Loucy (cell line): ENCODE measurements at regions not wholly inside any gene's neighbourhood (a gene's known extent, or its start where the extent isn't known, plus 50 kb on each side); places are given as distances from the start of the nearest gene placed in this dataset.

Experiments used
- H2AFZ ChIP-seq: fragments of 200-600 bp; sonication (generic); 2 replicates; pipeline ENCODE4 v1.6.0; 2016; ENCODE audit warnings: antibody characterized with exemption, mild to moderate bottlenecking, low read length, moderate library complexity
- H3F3A ChIP-seq: fragments of 200-600 bp; 2 replicates; pipeline ENCODE4 v1.6.0; 2016; ENCODE audit warnings: antibody characterized with exemption, low read depth, mild to moderate bottlenecking
- H3K27me3 ChIP-seq: fragments of 200-600 bp; sonication (generic); 2 replicates; pipeline ENCODE4 v1.6.1; 2014; ENCODE audit warnings: low read length, mild to moderate bottlenecking; ENCODE audit not compliant: insufficient read depth, poor library complexity, severe bottlenecking
- H3K36me3 ChIP-seq: fragments of 200-600 bp; sonication (generic); 2 replicates; pipeline ENCODE4 v1.6.1; 2016; ENCODE audit warnings: low read length; ENCODE audit not compliant: insufficient read depth
- H3K4me1 ChIP-seq: fragments of 200-600 bp; sonication (generic); 2 replicates; pipeline ENCODE4 v1.5.1; 2014; ENCODE audit warnings: low read length, mild to moderate bottlenecking; ENCODE audit not compliant: insufficient read depth, poor library complexity, severe bottlenecking
- H3K4me2 ChIP-seq: fragments of 200-600 bp; sonication (generic); 2 replicates; pipeline ENCODE4 v1.6.0; 2014; ENCODE audit warnings: antibody characterized with exemption, low read length, low read depth, mild to moderate bottlenecking; ENCODE audit not compliant: poor library complexity, severe bottlenecking
- H3K4me3 ChIP-seq: fragments of 200-600 bp; sonication (generic); 2 replicates; pipeline ENCODE4 v1.5.1; 2014; ENCODE audit warnings: low read length, mild to moderate bottlenecking, mixed read lengths; ENCODE audit not compliant: poor library complexity, severe bottlenecking
- H3K79me2 ChIP-seq: fragments of 200-600 bp; sonication (generic); 2 replicates; pipeline ENCODE4 v1.6.1; 2014; ENCODE audit warnings: low read length; ENCODE audit not compliant: insufficient read depth
- H3K9ac ChIP-seq: fragments of 200-600 bp; sonication (generic); 2 replicates; pipeline ENCODE4 v1.6.0; 2014; ENCODE audit warnings: mild to moderate bottlenecking, low read depth, low read length, moderate library complexity; ENCODE audit not compliant: poor library complexity, severe bottlenecking
- H3K9me2 ChIP-seq: fragments of 200-600 bp; sonication (generic); replicated peaks from 2 replicates; pipeline ENCODE4 v1.6.1; 2016; ENCODE audit warnings: low read depth, low read length, mixed read lengths
- H3K9me3 ChIP-seq: fragments of 200-600 bp; sonication (generic); 2 replicates; pipeline ENCODE4 v1.6.1; 2014; ENCODE audit warnings: mild to moderate bottlenecking, antibody characterized with exemption, low read length, low read depth; ENCODE audit not compliant: insufficient read depth
- H4K20me1 ChIP-seq: fragments of 200-600 bp; sonication (generic); 2 replicates; pipeline ENCODE4 v1.6.0; 2014; ENCODE audit warnings: antibody characterized with exemption, low read length, mild to moderate bottlenecking; ENCODE audit not compliant: insufficient read depth, poor library complexity, severe bottlenecking
- CTCF ChIP-seq: fragments of 200-600 bp; sonication (generic); conservative IDR thresholded peaks from 2 replicates; pipeline ENCODE4 v1.5.1; 2014; ENCODE audit warnings: mild to moderate bottlenecking, antibody characterized with exemption, low read length
- EZH2phosphoT487 ChIP-seq: fragments of 200-600 bp; IDR thresholded peaks from 2 replicates; pipeline ENCODE4 v1.6.1; 2018; ENCODE audit warnings: antibody characterized with exemption, mild to moderate bottlenecking, moderate library complexity, borderline replicate concordance

- H3K4me1 ChIP-seq = no peaks in the 10 kb centered on the region
- H3K9me2 ChIP-seq = no peaks in the 10 kb centered on the region
- no peak overlapping the region for H3K4me2 ChIP-seq
- H3K9me3 ChIP-seq = 0 out of 2 replicates have a peak, but pooled peaks cover 4% of the 10 kb centered on the region
- H3F3A ChIP-seq = no peaks in the 10 kb centered on the region
- TF ChIP-seq EZH2phosphoT487 (no peak), CTCF (no peak)
- H3K79me2 ChIP-seq = no peaks in the 10 kb centered on the region
- H3K4me3 ChIP-seq = no peak overlapping the region
- H3K27me3 ChIP-seq = no peaks in the 10 kb centered on the region
- H2AFZ ChIP-seq = no peak overlapping the region
- H3K9ac ChIP-seq = no peak overlapping the region
- H4K20me1 ChIP-seq = no peaks in the 10 kb centered on the region
- H3K36me3 ChIP-seq = no peaks in the 10 kb centered on the region
Measured at GRCh38 chr4:14308229-14308651, 680.7 kb upstream of the BOD1L1 start.

- Histone ChIP-seq H3K4me1 (no peaks in the 10 kb centered on the region), H3K9me2 (no peaks in the 10 kb centered on the region)
Measured at GRCh38 chr4:14309431-14309830, 681.9 kb upstream of the BOD1L1 start.

GRCh38 chr4:14313757-14314156 lies 686.2 kb upstream of the BOD1L1 start:
- Histone ChIP-seq H3K9ac (no peak overlapping the region), H4K20me1 (no peaks in the 10 kb centered on the region), H3K4me2 (no peak overlapping the region), H3K27me3 (no peaks in the 10 kb centered on the region), H2AFZ (no peak overlapping the region), H3K4me3 (no peak overlapping the region), H3K9me2 (no peaks in the 10 kb centered on the region), H3K4me1 (no peaks in the 10 kb centered on the region), H3K79me2 (no peaks in the 10 kb centered on the region), H3F3A (no peaks in the 10 kb centered on the region), H3K9me3 (no peaks in the 10 kb centered on the region), H3K36me3 (no peaks in the 10 kb centered on the region)
- TF ChIP-seq CTCF = no peak
- TF ChIP-seq EZH2phosphoT487 = no peak

More at GRCh38 chr4:14309431-14309830, 681.9 kb upstream of the BOD1L1 start:
- no peak overlapping the region for H3K9ac ChIP-seq
- H3K79me2 ChIP-seq = no peaks in the 10 kb centered on the region
- no peaks in the 10 kb centered on the region for H3K36me3 ChIP-seq
- TF ChIP-seq EZH2phosphoT487 = no peak
- TF ChIP-seq CTCF = no peak
- H4K20me1 ChIP-seq = no peaks in the 10 kb centered on the region
- no peaks in the 10 kb centered on the region for H3F3A ChIP-seq
- 0 out of 2 replicates have a peak, but pooled peaks cover 4% of the 10 kb centered on the region for H3K9me3 ChIP-seq
- no peak overlapping the region for H3K4me2 ChIP-seq
- no peak overlapping the region for H3K4me3 ChIP-seq
- H3K27me3 ChIP-seq = no peaks in the 10 kb centered on the region
- H2AFZ ChIP-seq = no peak overlapping the region
